SK-N-SH treated with all-trans-retinoic acid at 6 μM for 48 hours (cell line): ENCODE measurements at regions not wholly inside any gene's neighbourhood (a gene's known extent, or its start where the extent isn't known, plus 50 kb on each side); places are given as distances from the start of the nearest gene placed in this dataset.

ENCODE experiments used
- ATAC-seq: fragments of 200-7000 bp; cut with Tn5 transposase; 3 replicates; pipeline ENCODE4 v1.9.1; 2020; ENCODE audit warnings: mild to moderate bottlenecking, moderate library complexity
- ARNTL ChIP-seq: fragments of 450-650 bp; formaldehyde crosslinking; IDR thresholded peaks from 2 replicates; pipeline ENCODE4 v1.5.0; 2020; ENCODE audit warnings: low read depth, mild to moderate bottlenecking, moderate library complexity, borderline replicate concordance
- BACH2 ChIP-seq: fragments of 250-450 bp; sonication (Bioruptor Pico); IDR thresholded peaks from 2 replicates; pipeline ENCODE4 v1.9.0; 2021; ENCODE audit warnings: mild to moderate bottlenecking, borderline replicate concordance
- CREB5 ChIP-seq: fragments of 250-450 bp; sonication (Bioruptor Pico); IDR thresholded peaks from 2 replicates; pipeline ENCODE4 v1.5.1; 2020; ENCODE audit warnings: low read depth, mild to moderate bottlenecking, moderate library complexity
- CSDC2 ChIP-seq: fragments of 250-450 bp; sonication (Bioruptor Pico); IDR thresholded peaks from 2 replicates; pipeline ENCODE4 v1.5.0; 2020; ENCODE audit warnings: mild to moderate bottlenecking, moderate library complexity
- CSRNP3 ChIP-seq: fragments of 250-450 bp; sonication (Bioruptor Pico); IDR thresholded peaks from 2 replicates; pipeline ENCODE4 v1.5.1; 2021; ENCODE audit warnings: mild to moderate bottlenecking, moderate library complexity
- ESRRG ChIP-seq: fragments of 250-450 bp; sonication (Bioruptor Pico); IDR thresholded peaks from 2 replicates; pipeline ENCODE4 v1.6.1; 2021; ENCODE audit warnings: mild to moderate bottlenecking
- GLIS3 ChIP-seq: fragments of 250-450 bp; sonication (Bioruptor Pico); IDR thresholded peaks from 2 replicates; pipeline ENCODE4 v1.5.0; 2020; ENCODE audit warnings: mild to moderate bottlenecking, moderate library complexity
- ISL1 ChIP-seq: fragments of 250-450 bp; sonication (Bioruptor Pico); IDR thresholded peaks from 2 replicates; pipeline ENCODE4 v2.1.2; 2022; ENCODE audit warnings: mild to moderate bottlenecking, moderate library complexity
- OSR1 ChIP-seq: fragments of 250-450 bp; sonication (Bioruptor Pico); IDR thresholded peaks from 2 replicates; pipeline ENCODE4 v1.8.0; 2022; ENCODE audit warnings: moderate library complexity, mild to moderate bottlenecking, inconsistent platforms
- PATZ1 ChIP-seq: fragments of 250-450 bp; sonication (Bioruptor Pico); IDR thresholded peaks from 2 replicates; pipeline ENCODE4 v1.8.0; 2020; ENCODE audit warnings: mild to moderate bottlenecking, moderate library complexity, borderline replicate concordance
- POU6F1 ChIP-seq: fragments of 250-450 bp; sonication (Bioruptor Pico); IDR thresholded peaks from 2 replicates; pipeline ENCODE4 v1.8.0; 2021; ENCODE audit warnings: low read depth, mild to moderate bottlenecking, moderate library complexity, borderline replicate concordance
- PPARA ChIP-seq: fragments of 250-450 bp; sonication (Bioruptor Pico); IDR thresholded peaks from 2 replicates; pipeline ENCODE4 v1.5.0; 2020; ENCODE audit warnings: mild to moderate bottlenecking, borderline replicate concordance
- RARB ChIP-seq: fragments of 250-450 bp; sonication (Bioruptor Pico); IDR thresholded peaks from 2 replicates; pipeline ENCODE4 v1.8.0; 2021; ENCODE audit warnings: mild to moderate bottlenecking, moderate library complexity
- SNAI2 ChIP-seq: fragments of 250-450 bp; sonication (Bioruptor Pico); IDR thresholded peaks from 2 replicates; pipeline ENCODE4 v1.5.0; 2020; ENCODE audit warnings: mild to moderate bottlenecking, moderate library complexity
- TCF4 ChIP-seq: fragments of 250-450 bp; sonication (Bioruptor Pico); IDR thresholded peaks from 2 replicates; pipeline ENCODE4 v1.8.0; 2021; ENCODE audit warnings: mild to moderate bottlenecking, moderate library complexity, borderline replicate concordance
- TOX ChIP-seq: fragments of 250-450 bp; sonication (Bioruptor Pico); IDR thresholded peaks from 2 replicates; pipeline ENCODE4 v1.8.0; 2021; ENCODE audit warnings: mild to moderate bottlenecking, moderate library complexity, borderline replicate concordance
- TSHZ2 ChIP-seq: fragments of 250-450 bp; sonication (Bioruptor Pico); IDR thresholded peaks from 2 replicates; pipeline ENCODE4 v1.5.0; 2020; ENCODE audit warnings: mild to moderate bottlenecking, moderate library complexity
- ZC3H10 ChIP-seq: fragments of 250-450 bp; sonication (Bioruptor Pico); IDR thresholded peaks from 2 replicates; pipeline ENCODE4 v1.5.1; 2021; ENCODE audit warnings: mild to moderate bottlenecking, moderate library complexity
- ZFP3 ChIP-seq: fragments of 250-450 bp; sonication (Bioruptor Pico); IDR thresholded peaks from 2 replicates; pipeline ENCODE4 v1.5.0; 2020; ENCODE audit warnings: mild to moderate bottlenecking, moderate library complexity
- ZFP30 ChIP-seq: fragments of 450-650 bp; formaldehyde crosslinking; IDR thresholded peaks from 2 replicates; pipeline ENCODE4 v1.5.0; 2022; ENCODE audit warnings: mild to moderate bottlenecking, moderate library complexity
- ZNF565 ChIP-seq: fragments of 450-650 bp; formaldehyde crosslinking; conservative IDR thresholded peaks from 2 replicates; pipeline ENCODE4 v1.5.0; 2020; ENCODE audit warnings: low read depth, mild to moderate bottlenecking, moderate library complexity
- ZNF70 ChIP-seq: fragments of 450-650 bp; formaldehyde crosslinking; IDR thresholded peaks from 2 replicates; pipeline ENCODE4 v1.5.0; 2020; ENCODE audit warnings: mild to moderate bottlenecking, moderate library complexity
- ZNF8 ChIP-seq: fragments of 450-650 bp; formaldehyde crosslinking; IDR thresholded peaks from 2 replicates; pipeline ENCODE4 v1.5.0; 2020; ENCODE audit warnings: mild to moderate bottlenecking, moderate library complexity

- TF ChIP-seq PATZ1: no peak
- no peak for TF ChIP-seq ZNF70
These were observed 109.6 kb downstream of the BMP4 start (continued) for GRCh38 chr14:53847057-53847456.

GRCh38 chr14:53845813-53846693 lies 110.6 kb downstream of the BMP4 start:
- no peak for ATAC-seq
- no peak for TF ChIP-seq OSR1 (CRISPR knock-in tag)
- TF ChIP-seq ZFP3 (CRISPR knock-in tag): no peak
- TF ChIP-seq POU6F1: no peak
- TF ChIP-seq ISL1 (CRISPR knock-in tag): no peak
- TF ChIP-seq CSDC2 (CRISPR knock-in tag): no peak
- no peak for TF ChIP-seq ZNF565 (CRISPR knock-in tag)
- TF ChIP-seq TOX (CRISPR knock-in tag): no peak
- no peak for TF ChIP-seq TCF4
- TF ChIP-seq ARNTL (CRISPR knock-in tag): no peak
- TF ChIP-seq ZC3H10 (CRISPR knock-in tag): no peak
- TF ChIP-seq SNAI2 (CRISPR knock-in tag): no peak
- TF ChIP-seq BACH2 (CRISPR knock-in tag): no peak
- no peak for TF ChIP-seq RARB (CRISPR knock-in tag)
- no peak for TF ChIP-seq ZNF8 (CRISPR knock-in tag)
- no peak for TF ChIP-seq PPARA (CRISPR knock-in tag)
- TF ChIP-seq TSHZ2 (CRISPR knock-in tag): no peak
- TF ChIP-seq GLIS3 (CRISPR knock-in tag): no peak
- TF ChIP-seq ESRRG (CRISPR knock-in tag): no peak
- no peak for TF ChIP-seq ZNF70

- TF ChIP-seq PPARA (CRISPR knock-in tag) (no peak), RARB (CRISPR knock-in tag) (no peak), OSR1 (CRISPR knock-in tag) (no peak), ESRRG (CRISPR knock-in tag) (no peak), TSHZ2 (CRISPR knock-in tag) (no peak), ZNF565 (CRISPR knock-in tag) (no peak), GLIS3 (CRISPR knock-in tag) (no peak), ZFP30 (CRISPR knock-in tag) (no peak), ZC3H10 (CRISPR knock-in tag) (no peak), ZFP3 (CRISPR knock-in tag) (no peak), ARNTL (CRISPR knock-in tag) (no peak), TOX (CRISPR knock-in tag) (no peak), CREB5 (no peak), ISL1 (CRISPR knock-in tag) (no peak), CSDC2 (CRISPR knock-in tag) (no peak), CSRNP3 (CRISPR knock-in tag) (no peak), SNAI2 (CRISPR knock-in tag) (no peak), ZNF70 (no peak)
These were observed 113.7 kb downstream of the BMP4 start for GRCh38 chr14:53842938-53843337.

More at GRCh38 chr14:53842938-53843337, 113.7 kb downstream of the BMP4 start:
- no peak for ATAC-seq
